SK-N-MC (cell line): ENCODE measurements at regions not wholly inside any gene's neighbourhood (a gene's known extent, or its start where the extent isn't known, plus 50 kb on each side); places are given as distances from the start of the nearest gene placed in this dataset.
A peak's percentile ranks its signal among the peaks of the same experiment; 100 is the strongest.
"Not testable (repeated sequence)": the region's sequence is repeated elsewhere in the genome, so short reads cannot be mapped to it uniquely, and the experiment has no call there.

Source experiments
- DNase-seq: peaks from one replicate; pipeline ENCODE4 v3.0.0-alpha.2; 2011; ENCODE audit warnings: low read depth, low spot score
- H3K27ac ChIP-seq: fragments of 200-600 bp; sonication (generic); 2 replicates; pipeline ENCODE4 v1.5.1; 2016; ENCODE audit warnings: mixed run types
- H3K36me3 ChIP-seq: fragments of 200-600 bp; sonication (generic); 2 replicates; pipeline ENCODE4 v1.6.1; 2017; ENCODE audit warnings: antibody characterized with exemption, low read length, mixed read lengths; ENCODE audit not compliant: insufficient read depth
- H3K4me3 ChIP-seq: fragments of 200-600 bp; sonication (generic); 2 replicates; pipeline ENCODE4 v1.5.1; 2016
- H3K9ac ChIP-seq: fragments of 200-600 bp; sonication (generic); 2 replicates; pipeline ENCODE4 v1.8.0; 2017; ENCODE audit warnings: mixed run types, mixed read lengths; ENCODE audit not compliant: insufficient read length
- H3K9me3 ChIP-seq: fragments of 200-600 bp; sonication (generic); 2 replicates; pipeline ENCODE4 v1.6.1; 2017; ENCODE audit warnings: low read depth, mild to moderate bottlenecking, antibody characterized with exemption, low read length, moderate library complexity, mixed read lengths
- EZH2 ChIP-seq: fragments of 200-600 bp; sonication (generic); IDR thresholded peaks from one replicate; pipeline ENCODE4 v1.6.1; 2017; ENCODE audit warnings: antibody characterized with exemption
- FOXP2 ChIP-seq: optimal IDR thresholded peaks from 2 replicates; pipeline ENCODE3; 2011; ENCODE audit warnings: mild to moderate bottlenecking, moderate library complexity; ENCODE audit not compliant: insufficient read depth; ENCODE audit errors: extremely low read length, control extremely low read depth
- POLR2AphosphoS5 ChIP-seq: IDR thresholded peaks from 2 replicates; pipeline ENCODE4 v1.6.1; 2012; ENCODE audit warnings: mild to moderate bottlenecking, low read depth, low read length, borderline replicate concordance

DNA sequence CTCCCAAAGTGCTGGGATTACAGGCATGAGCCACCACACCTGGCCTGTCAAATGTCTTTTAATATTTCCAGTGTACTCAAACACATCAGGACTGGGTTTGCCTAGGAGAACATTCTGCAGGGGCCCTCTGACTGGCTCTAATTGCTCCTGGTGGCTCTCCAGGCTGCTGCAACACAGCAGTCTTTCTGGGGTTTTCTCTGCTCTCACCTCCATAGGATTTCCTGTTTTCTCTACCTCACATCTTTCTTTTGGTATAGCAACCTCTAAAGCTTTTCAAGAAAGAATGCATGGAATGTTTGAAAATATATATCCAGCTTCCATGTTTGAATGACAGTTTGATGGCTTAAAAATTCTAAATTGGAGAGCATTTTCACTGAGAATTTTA is 83.3 kb upstream of the IGSF10 start:
- peak overlapping the region; percentile 82 for H3K27ac ChIP-seq

DNA sequence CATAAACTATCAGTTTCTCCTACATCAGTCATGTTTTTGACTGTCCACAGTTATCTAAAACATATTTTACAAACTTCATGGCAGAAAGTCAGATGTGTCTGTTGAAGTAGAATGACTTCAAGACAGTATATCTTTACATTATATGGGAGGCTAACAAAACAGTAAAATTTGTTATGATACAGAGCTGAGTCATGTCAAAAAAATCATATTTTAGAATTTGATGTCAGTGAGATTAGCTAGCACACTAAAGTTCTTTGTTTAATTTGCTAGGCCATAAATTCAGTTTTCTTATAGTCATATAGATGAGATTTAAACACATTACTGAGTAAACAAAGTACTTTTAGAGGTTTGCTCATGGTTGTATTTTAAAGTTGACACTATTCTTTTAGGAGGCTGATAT is 80.3 kb upstream of the IGSF10 start:
- no peaks in the 10 kb centered on the region for H3K36me3 ChIP-seq
- no peak for DNase-seq
- H3K9ac ChIP-seq: no peak overlapping the region
- TF ChIP-seq FOXP2: no peak
- no peak for TF ChIP-seq EZH2
- TF ChIP-seq POLR2AphosphoS5: no peak
- H3K4me3 ChIP-seq: no peak overlapping the region
- H3K9me3 ChIP-seq: no peaks in the 10 kb centered on the region
- no peak overlapping the region for H3K27ac ChIP-seq

More for the DNA sequence above, 83.3 kb upstream of the IGSF10 start:
- Histone ChIP-seq H3K36me3 (no peaks in the 10 kb centered on the region), H3K4me3 (no peak overlapping the region), H3K9me3 (no peaks in the 10 kb centered on the region), H3K9ac (no peak overlapping the region)
- DNase-seq: no peak
- TF ChIP-seq FOXP2 (no peak), POLR2AphosphoS5 (no peak), EZH2 (no peak)

DNA sequence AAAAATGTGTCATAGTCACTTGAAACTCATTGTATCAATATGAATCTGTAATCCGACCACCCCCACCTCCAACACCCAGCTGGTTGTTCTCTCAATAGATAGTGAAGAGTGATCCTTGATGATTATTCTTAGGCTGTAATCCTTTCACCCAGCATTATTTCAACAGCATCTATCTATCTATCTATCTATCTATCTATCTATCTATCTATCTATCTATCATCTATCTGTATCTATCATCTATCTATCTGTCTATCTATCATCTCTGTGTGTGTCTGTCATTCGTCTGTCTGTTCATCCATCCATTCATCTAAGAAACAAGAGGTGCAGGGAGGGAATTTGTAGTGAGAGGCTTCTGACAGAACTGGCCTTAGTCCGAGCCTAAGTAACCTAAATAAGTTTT is 78.7 kb upstream of the IGSF10 start:
- Histone ChIP-seq H3K9me3 (no peaks in the 10 kb centered on the region), H3K4me3 (no peak overlapping the region), H3K27ac (no peak overlapping the region), H3K9ac (no peak overlapping the region), H3K36me3 (no peaks in the 10 kb centered on the region)
- no peak for DNase-seq
- TF ChIP-seq POLR2AphosphoS5: no peak
- no peak for TF ChIP-seq EZH2
- no peak for TF ChIP-seq FOXP2

DNA sequence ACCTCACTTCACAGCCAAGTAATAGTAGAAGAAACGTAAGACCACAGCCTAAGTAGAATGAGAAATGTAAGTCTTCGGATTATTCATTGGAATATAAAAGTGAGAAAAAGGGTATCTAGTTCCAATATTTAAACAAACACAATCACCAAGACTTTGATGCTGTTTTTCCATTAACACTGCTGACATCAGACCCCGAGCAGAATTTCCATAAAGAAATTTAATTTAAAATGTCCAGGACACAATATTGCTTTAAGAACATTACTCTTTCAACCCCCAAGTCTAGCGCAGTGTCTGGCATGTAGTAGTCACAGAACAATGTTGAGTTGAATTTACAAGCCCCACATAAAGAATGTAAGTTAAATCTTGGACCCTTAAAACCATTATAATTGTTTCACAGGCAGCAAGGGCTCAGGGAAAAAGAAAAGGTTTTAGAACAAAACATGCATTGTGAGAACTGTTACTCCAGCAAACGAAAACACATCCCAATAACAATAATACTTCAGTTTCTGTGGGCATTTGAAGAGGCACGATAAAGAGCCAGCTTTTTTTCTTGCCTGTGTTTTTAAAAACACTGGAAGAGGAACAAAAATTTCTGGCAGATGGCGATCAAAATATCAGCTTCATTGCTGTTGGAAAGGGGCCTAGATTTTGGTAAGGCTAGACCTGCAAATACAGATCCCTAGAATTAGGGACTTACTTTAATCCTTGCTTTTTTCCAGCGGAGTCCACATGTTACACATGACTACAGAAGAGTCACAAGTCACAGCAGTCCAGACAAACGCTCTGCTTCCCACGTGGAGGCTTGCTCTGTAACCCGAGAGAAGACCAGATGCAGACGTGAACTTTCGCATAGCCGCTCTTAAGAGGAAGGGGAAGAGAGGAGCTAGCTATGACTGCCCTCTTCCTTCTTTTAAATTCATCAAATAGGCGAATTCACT is 77.9 kb upstream of the IGSF10 start:
- H3K9ac ChIP-seq: no peak overlapping the region
- no peaks in the 10 kb centered on the region for H3K9me3 ChIP-seq
- no peak overlapping the region for H3K27ac ChIP-seq
- H3K4me3 ChIP-seq: no peak overlapping the region
- no peak for DNase-seq
- TF ChIP-seq EZH2 (no peak), POLR2AphosphoS5 (no peak), FOXP2 (no peak)
- no peaks in the 10 kb centered on the region for H3K36me3 ChIP-seq

DNA sequence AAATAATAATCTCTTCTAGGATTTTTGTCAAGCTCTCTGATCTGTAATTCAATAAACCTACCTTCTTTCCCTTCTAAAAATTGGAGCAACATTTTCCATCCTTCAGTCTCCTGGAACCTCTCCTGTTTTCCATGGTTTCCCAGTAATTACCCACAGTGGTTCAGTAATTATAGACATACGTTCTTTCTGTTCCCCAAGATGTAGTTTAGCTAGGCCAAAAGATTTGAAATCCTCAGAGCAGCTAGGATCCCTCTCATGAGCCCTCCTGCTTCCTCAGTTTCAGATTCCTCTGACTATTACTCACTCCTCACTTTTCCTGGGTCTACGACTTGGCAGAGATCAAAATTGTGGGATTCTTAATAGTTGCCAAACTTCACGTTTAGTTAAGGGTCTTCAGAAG is 76.9 kb upstream of the IGSF10 start:
- no peaks in the 10 kb centered on the region for H3K36me3 ChIP-seq
- no peak for TF ChIP-seq POLR2AphosphoS5
- no peak for TF ChIP-seq EZH2
- no peak for TF ChIP-seq FOXP2
- no peak overlapping the region for H3K4me3 ChIP-seq
- H3K9me3 ChIP-seq: no peaks in the 10 kb centered on the region
- no peak for DNase-seq
- no peak overlapping the region for H3K9ac ChIP-seq
- H3K27ac ChIP-seq: no peak overlapping the region

DNA sequence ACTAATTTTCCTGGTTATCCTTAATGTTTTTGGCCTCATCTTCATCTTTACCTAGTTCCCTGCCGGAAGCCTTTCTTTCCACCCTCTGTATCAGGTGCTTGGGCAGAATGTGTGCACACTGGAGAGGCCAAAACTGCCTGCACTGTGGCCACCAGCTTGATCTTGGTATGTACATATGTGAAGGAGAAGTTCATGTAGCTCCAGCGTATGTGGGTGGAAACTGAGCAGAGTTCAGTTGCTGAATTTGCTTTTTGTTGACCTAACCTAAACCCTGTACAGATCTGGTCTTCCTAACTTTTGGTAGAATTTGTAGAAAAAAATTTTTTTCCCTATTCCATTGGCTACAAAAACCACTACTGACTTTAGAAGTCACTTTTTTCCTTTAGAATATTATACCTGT is 65.9 kb upstream of the IGSF10 start:
- H3K27ac ChIP-seq: no peak overlapping the region
- no peak for DNase-seq
- no peak overlapping the region for H3K9ac ChIP-seq
- TF ChIP-seq EZH2 (no peak), FOXP2 (no peak), POLR2AphosphoS5 (no peak)
- no peaks in the 10 kb centered on the region for H3K36me3 ChIP-seq
- H3K4me3 ChIP-seq: no peak overlapping the region
- H3K9me3 ChIP-seq: no peaks in the 10 kb centered on the region

DNA sequence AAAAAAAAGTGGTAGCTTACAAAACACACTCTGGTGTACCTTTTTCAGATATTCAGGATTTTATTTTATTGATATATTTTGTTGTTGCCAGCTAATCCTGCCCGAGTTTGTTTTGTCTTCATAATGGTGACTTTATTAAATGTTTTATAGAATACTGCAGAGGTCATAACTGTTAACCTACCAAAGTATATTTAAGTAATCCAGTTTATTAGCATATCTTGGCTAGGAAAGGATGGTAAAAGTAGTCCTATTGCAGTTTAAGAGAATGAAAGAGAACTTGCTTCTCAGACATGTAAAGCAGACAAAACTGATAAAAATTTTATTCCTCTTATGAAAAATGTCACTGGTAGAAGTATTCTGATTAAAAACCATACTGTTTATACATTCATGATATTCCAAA is 59.2 kb upstream of the IGSF10 start:
- DNase-seq: no peak
- Histone ChIP-seq H3K9ac (no peak overlapping the region), H3K9me3 (no peaks in the 10 kb centered on the region), H3K4me3 (no peak overlapping the region), H3K27ac (no peak overlapping the region), H3K36me3 (no peaks in the 10 kb centered on the region)
- no peak for TF ChIP-seq FOXP2
- TF ChIP-seq EZH2: no peak
- no peak for TF ChIP-seq POLR2AphosphoS5

DNA sequence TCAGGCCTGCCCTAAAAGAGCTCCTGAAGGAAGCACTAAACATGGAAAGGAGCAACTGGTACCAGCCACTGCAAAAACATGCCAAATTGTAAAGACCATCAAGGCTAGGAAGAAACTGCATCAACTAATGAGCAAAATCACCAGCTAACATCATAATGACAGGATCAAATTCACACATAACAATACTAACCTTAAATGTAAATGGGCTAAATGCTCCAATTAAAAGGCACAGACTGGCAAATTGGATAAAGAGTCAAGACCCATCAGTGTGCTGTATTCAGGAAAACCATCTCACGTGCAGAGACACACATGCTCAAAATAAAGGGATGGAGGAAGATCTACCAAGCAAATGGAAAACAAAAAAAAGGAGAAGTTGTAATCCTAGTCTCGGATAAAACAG is 50.6 kb upstream of the IGSF10 start:
- not testable (repeated sequence) for H3K27ac ChIP-seq, H3K9ac ChIP-seq, H3K36me3 ChIP-seq, H3K4me3 ChIP-seq, H3K9me3 ChIP-seq, DNase-seq
